Heart left ventricle (tissue), 13 donors: ENCODE measurements at regions not wholly inside any gene's neighbourhood (a gene's known extent, or its start where the extent isn't known, plus 50 kb on each side); places are given as distances from the start of the nearest gene placed in this dataset.

Experiments used
- POLR2A ChIP-seq, 2 donors: fragments of 450-650 bp; IDR thresholded peaks; one replicate each; pipeline ENCODE4 v1.6.1; 2017; ENCODE audit warnings: antibody characterized with exemption in 2 of 2, mild to moderate bottlenecking in 2 of 2, moderate library complexity in 2 of 2
- TF ChIP-seq, protein P1 (sequence below), 12 donors: fragments of 200-600 bp; sonication (generic) in 4 of 12; IDR thresholded peaks; one replicate each; pipeline versions ENCODE4 v1.5.0 to v1.8.0; 2018 to 2022; ENCODE audit warnings: antibody characterized with exemption in 12 of 12, mild to moderate bottlenecking in 5 of 12
- donor health status: ischemic (EF 13 %, LVEDD 7.1; RV severe dilation, severe dysfunction).
- donor health status: DM: no; HTN: yes; CAD: no.
- donor health status: DM: no; HTN: no; CAD: no.
- donor health status: ischemic (EF 25% LVEDD 6.9; RV normal size, moderate dysfunction).
- donor health status: ischemic (EF 25% LVEDD 5.7; RV mildly dilated, moderate dysfunction).
- donor health status: ischemic (EF 35%, LVEDD 5.7; RV mildly dilated, moderate dysfunction).
- donor health status: nonischemic (EF 11% LVEDD 7.7; RV severe dilation, severe dysfunction).
- donor health status: DM: yes; HTN: yes; CAD: no.
- donor health status: PGD.
- donor health status: ischemic (EF 29% LVEDD 5.4; RV normal size, mild dysfunction).
- donor health status: nonischemic (EF 23%, LVEDD 6.1; RV moderate dilation, normal function).

DNA sequence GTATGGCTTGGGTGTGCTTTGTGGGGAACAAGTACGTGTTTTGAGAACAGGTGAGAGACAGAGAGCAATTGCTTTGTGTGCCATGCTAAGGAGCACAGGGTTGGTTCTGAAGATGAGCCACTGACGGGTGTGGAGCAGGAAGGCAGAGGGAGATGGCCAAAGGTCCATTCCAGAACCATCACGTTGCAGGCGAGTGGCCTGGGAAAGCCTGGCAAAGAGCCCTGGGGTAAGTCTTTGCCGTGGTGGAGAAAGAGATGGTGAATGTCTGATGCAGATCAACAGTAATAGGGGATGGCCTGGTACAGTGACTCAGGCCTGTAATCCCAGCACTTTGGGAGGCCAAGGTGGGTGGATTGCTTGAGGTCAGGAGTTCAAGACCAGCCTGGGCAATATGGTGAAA, 93.5 kb upstream of the ZNF521 start:
- TF ChIP-seq, protein P1, sequence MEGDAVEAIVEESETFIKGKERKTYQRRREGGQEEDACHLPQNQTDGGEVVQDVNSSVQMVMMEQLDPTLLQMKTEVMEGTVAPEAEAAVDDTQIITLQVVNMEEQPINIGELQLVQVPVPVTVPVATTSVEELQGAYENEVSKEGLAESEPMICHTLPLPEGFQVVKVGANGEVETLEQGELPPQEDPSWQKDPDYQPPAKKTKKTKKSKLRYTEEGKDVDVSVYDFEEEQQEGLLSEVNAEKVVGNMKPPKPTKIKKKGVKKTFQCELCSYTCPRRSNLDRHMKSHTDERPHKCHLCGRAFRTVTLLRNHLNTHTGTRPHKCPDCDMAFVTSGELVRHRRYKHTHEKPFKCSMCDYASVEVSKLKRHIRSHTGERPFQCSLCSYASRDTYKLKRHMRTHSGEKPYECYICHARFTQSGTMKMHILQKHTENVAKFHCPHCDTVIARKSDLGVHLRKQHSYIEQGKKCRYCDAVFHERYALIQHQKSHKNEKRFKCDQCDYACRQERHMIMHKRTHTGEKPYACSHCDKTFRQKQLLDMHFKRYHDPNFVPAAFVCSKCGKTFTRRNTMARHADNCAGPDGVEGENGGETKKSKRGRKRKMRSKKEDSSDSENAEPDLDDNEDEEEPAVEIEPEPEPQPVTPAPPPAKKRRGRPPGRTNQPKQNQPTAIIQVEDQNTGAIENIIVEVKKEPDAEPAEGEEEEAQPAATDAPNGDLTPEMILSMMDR (IDR thresholded peaks at IDR 0.05): no peak
- no peak for TF ChIP-seq POLR2A (IDR thresholded peaks at IDR 0.05)
